ENCODE measurements at regions not wholly inside any gene's neighbourhood (a gene's known extent, or its start where the extent isn't known, plus 50 kb on each side); places are given as distances from the start of the nearest gene placed in this dataset.

DNA sequence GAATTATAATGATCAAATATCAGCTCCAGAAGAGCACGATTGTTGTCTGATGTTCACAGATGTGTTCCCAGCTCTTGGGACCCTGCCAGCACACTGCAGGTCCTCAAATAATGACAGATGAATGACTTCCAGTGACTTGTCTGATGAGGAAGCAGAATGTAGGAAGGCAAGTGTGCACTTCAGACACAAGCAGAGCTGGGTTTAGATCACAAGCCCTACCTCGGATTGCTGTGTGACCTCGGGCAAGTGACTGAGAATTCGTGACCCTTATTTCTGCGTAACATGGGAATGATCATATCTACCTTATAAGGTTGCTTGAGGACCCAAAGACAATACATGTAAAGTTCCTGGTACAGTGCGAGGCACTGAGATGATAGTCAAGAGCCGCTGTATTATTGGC lies 182.2 kb downstream of the ABCC12 start:
- Histone ChIP-seq H3K79me2 (ENCODE audit: insufficient read depth, low read length) (no peaks in the 10 kb centered on the region), H3K27ac (ENCODE audit: low read depth, low read length) (no peak overlapping the region), H4K20me1 (ENCODE audit: insufficient read depth, low read length) (no peaks in the 10 kb centered on the region), H3K27me3 (ENCODE audit: insufficient read depth, low read length) (no peaks in the 10 kb centered on the region), H3K4me3 (ENCODE audit: insufficient read depth, low read length) (no peak overlapping the region), H3K36me3 (ENCODE audit: insufficient read depth, low read length) (no peaks in the 10 kb centered on the region), H2AFZ (ENCODE audit: low read length) (no peak overlapping the region), H3K9me3 (ENCODE audit: low read depth, low read length) (no peaks in the 10 kb centered on the region), H3K4me1 (ENCODE audit: insufficient read depth, low read length) (no peaks in the 10 kb centered on the region), H3K4me2 (ENCODE audit: insufficient read depth, low read length) (no peak overlapping the region)
- DNase-seq (ENCODE audit: insufficient read length, low spot score, missing footprints): no peak
- TF ChIP-seq, protein P1, sequence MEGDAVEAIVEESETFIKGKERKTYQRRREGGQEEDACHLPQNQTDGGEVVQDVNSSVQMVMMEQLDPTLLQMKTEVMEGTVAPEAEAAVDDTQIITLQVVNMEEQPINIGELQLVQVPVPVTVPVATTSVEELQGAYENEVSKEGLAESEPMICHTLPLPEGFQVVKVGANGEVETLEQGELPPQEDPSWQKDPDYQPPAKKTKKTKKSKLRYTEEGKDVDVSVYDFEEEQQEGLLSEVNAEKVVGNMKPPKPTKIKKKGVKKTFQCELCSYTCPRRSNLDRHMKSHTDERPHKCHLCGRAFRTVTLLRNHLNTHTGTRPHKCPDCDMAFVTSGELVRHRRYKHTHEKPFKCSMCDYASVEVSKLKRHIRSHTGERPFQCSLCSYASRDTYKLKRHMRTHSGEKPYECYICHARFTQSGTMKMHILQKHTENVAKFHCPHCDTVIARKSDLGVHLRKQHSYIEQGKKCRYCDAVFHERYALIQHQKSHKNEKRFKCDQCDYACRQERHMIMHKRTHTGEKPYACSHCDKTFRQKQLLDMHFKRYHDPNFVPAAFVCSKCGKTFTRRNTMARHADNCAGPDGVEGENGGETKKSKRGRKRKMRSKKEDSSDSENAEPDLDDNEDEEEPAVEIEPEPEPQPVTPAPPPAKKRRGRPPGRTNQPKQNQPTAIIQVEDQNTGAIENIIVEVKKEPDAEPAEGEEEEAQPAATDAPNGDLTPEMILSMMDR (IDR thresholded peaks at IDR 0.05; ENCODE audit: extremely low read depth, low read depth, low read length): no peak

GRCh38 chr16:47972246-47972985 lies 183.4 kb downstream of the ABCC12 start:
- TF ChIP-seq, protein P1 (IDR thresholded peaks at IDR 0.05; ENCODE audit: extremely low read depth, low read depth, low read length): no peak
- no peaks in the 10 kb centered on the region for H3K9me3 ChIP-seq (ENCODE audit: low read depth, low read length)
- H3K27ac ChIP-seq (ENCODE audit: low read depth, low read length): no peak overlapping the region
- no peaks in the 10 kb centered on the region for H3K4me1 ChIP-seq (ENCODE audit: insufficient read depth, low read length)
- H3K4me2 ChIP-seq (ENCODE audit: insufficient read depth, low read length): no peak overlapping the region
- H3K79me2 ChIP-seq (ENCODE audit: insufficient read depth, low read length): no peaks in the 10 kb centered on the region
- no peak for DNase-seq (ENCODE audit: insufficient read length, low spot score, missing footprints)
- no peaks in the 10 kb centered on the region for H4K20me1 ChIP-seq (ENCODE audit: insufficient read depth, low read length)
- H3K36me3 ChIP-seq (ENCODE audit: insufficient read depth, low read length): no peaks in the 10 kb centered on the region
- H2AFZ ChIP-seq (ENCODE audit: low read length): no peak overlapping the region
- no peak overlapping the region for H3K4me3 ChIP-seq (ENCODE audit: insufficient read depth, low read length)
- no peaks in the 10 kb centered on the region for H3K27me3 ChIP-seq (ENCODE audit: insufficient read depth, low read length)

- TF ChIP-seq, protein P1 (IDR thresholded peaks at IDR 0.05; ENCODE audit: extremely low read depth, low read depth, low read length): no peak
- H3K9me3 ChIP-seq (ENCODE audit: low read depth, low read length): no peaks in the 10 kb centered on the region
Observed at GRCh38 chr16:47971225-47971624, 184.6 kb downstream of the ABCC12 start.

DNA sequence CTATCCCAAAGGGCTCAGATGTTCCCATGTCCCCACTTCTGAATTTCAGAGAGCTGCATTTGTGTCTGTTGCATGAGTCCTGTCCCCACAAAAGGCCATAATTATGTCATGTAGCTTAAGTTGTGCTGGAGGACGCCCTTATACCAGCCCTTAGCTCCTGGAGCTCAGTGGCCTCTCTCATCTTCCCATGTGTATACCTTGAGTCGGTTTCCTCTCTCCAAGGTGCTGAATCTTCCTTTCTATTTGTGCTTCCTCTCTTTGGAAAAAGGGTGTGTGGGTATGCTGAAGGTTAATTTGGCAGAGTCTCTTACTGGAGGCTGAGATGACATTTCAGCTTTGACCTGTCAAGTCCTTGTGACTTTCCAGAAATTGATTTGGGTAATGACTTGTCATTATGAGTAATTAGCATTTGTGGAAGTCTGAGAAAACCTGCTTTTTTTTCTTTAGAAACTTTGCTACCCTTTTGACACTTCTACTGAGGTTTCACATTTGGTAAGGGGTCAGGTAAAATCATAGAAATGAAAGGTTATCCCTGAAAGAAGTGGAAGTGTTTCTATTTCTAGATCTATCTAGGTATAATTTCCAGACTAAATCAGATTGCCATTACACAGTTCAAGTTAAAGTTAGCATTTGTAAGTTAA lies 185.4 kb downstream of the ABCC12 start:
- Histone ChIP-seq H3K4me3 (ENCODE audit: insufficient read depth, low read length) (no peak overlapping the region), H3K79me2 (ENCODE audit: insufficient read depth, low read length) (no peaks in the 10 kb centered on the region), H4K20me1 (ENCODE audit: insufficient read depth, low read length) (no peaks in the 10 kb centered on the region), H3K4me2 (ENCODE audit: insufficient read depth, low read length) (no peak overlapping the region), H3K27me3 (ENCODE audit: insufficient read depth, low read length) (no peaks in the 10 kb centered on the region), H3K4me1 (ENCODE audit: insufficient read depth, low read length) (no peaks in the 10 kb centered on the region), H3K9me3 (ENCODE audit: low read depth, low read length) (no peaks in the 10 kb centered on the region), H3K27ac (ENCODE audit: low read depth, low read length) (no peak overlapping the region), H2AFZ (ENCODE audit: low read length) (no peak overlapping the region), H3K36me3 (ENCODE audit: insufficient read depth, low read length) (no peaks in the 10 kb centered on the region)
- DNase-seq (ENCODE audit: insufficient read length, low spot score, missing footprints): no peak
- TF ChIP-seq, protein P1 (IDR thresholded peaks at IDR 0.05; ENCODE audit: extremely low read depth, low read depth, low read length): no peak

More at GRCh38 chr16:47971225-47971624, 184.6 kb downstream of the ABCC12 start:
- no peak overlapping the region for H3K27ac ChIP-seq (ENCODE audit: low read depth, low read length)
- no peaks in the 10 kb centered on the region for H3K79me2 ChIP-seq (ENCODE audit: insufficient read depth, low read length)
- H3K4me3 ChIP-seq (ENCODE audit: insufficient read depth, low read length): no peak overlapping the region
- no peak overlapping the region for H3K4me2 ChIP-seq (ENCODE audit: insufficient read depth, low read length)
- no peaks in the 10 kb centered on the region for H3K36me3 ChIP-seq (ENCODE audit: insufficient read depth, low read length)
- no peak overlapping the region for H2AFZ ChIP-seq (ENCODE audit: low read length)
- DNase-seq (ENCODE audit: insufficient read length, low spot score, missing footprints): no peak
- no peaks in the 10 kb centered on the region for H3K4me1 ChIP-seq (ENCODE audit: insufficient read depth, low read length)
- H3K27me3 ChIP-seq (ENCODE audit: insufficient read depth, low read length): no peaks in the 10 kb centered on the region
- no peaks in the 10 kb centered on the region for H4K20me1 ChIP-seq (ENCODE audit: insufficient read depth, low read length)
